Thyroid gland (tissue), 4 donors: ENCODE measurements at regions not wholly inside any gene's neighbourhood (a gene's known extent, or its start where the extent isn't known, plus 50 kb on each side); places are given as distances from the start of the nearest gene placed in this dataset. TPM values are rescaled to one million over a fixed set of nuclear protein-coding genes. Genes with fewer than 3 reads are reported as not detected.
"Not testable (repeated sequence)": the region's sequence is repeated elsewhere in the genome, so short reads cannot be mapped to it uniquely, and the experiment has no call there.

Experiments used
- DNase-seq, 2 donors: peaks; one replicate each; pipeline ENCODE4 v3.0.0-alpha.2; 2019
- H3K27ac ChIP-seq, 3 donors: fragments of 200-600 bp; sonication (generic); 1 replicate in 2 of 3; 2 replicates in 1 of 3; pipeline ENCODE4 v1.5.1; 2016 to 2019; ENCODE audit warnings: mild to moderate bottlenecking in 1 of 3, moderate library complexity in 1 of 3
- H3K27me3 ChIP-seq: fragments of 200-600 bp; sonication (generic); one replicate; pipeline ENCODE4 v1.5.1; 2019
- H3K36me3 ChIP-seq, 2 donors: fragments of 200-600 bp; sonication (generic); one replicate each; pipeline ENCODE4 v1.5.1; 2016 to 2019
- H3K4me1 ChIP-seq, 2 donors: fragments of 200-600 bp; sonication (generic); one replicate each; pipeline ENCODE4 v1.5.1; 2017 to 2019
- H3K4me3 ChIP-seq, 3 donors: fragments of 200-600 bp; sonication (generic); replicated peaks in 1 of 3; 1 replicate in 2 of 3; 2 replicates in 1 of 3; pipeline ENCODE4 v1.5.1; 2016; ENCODE audit warnings: mild to moderate bottlenecking in 1 of 3
- H3K9me3 ChIP-seq: fragments of 200-600 bp; sonication (generic); one replicate; pipeline ENCODE4 v1.5.1; 2017
- POLR2A ChIP-seq, 2 donors: fragments of 450-650 bp; IDR thresholded peaks; one replicate each; pipeline ENCODE4 v1.6.1; 2017; ENCODE audit warnings: antibody characterized with exemption in 2 of 2, mild to moderate bottlenecking in 2 of 2, moderate library complexity in 1 of 2
- WGBS, 2 donors: methylation state at CpG; one replicate each; pipeline ENCODE4 v1.1.5; 2017; 5-methylcytosine and 5-hydroxymethylcytosine counted together
- intact Hi-C: fragments of 100-400 bp; cut with DNase I; formaldehyde crosslinking; loops from one replicate; pipeline ENCODE4 v1.15.1; 2023
- small RNA-seq: library from RNA; depleted of rRNA; stranded (forward); fragments of <200 nt; gene quantifications from one replicate; pipeline ENCODE3, GENCODE V24; 2016
- TF ChIP-seq, protein P1 (sequence below), 6 experiments: fragments of 200-600 bp in 3 of 6; fragments of 450-650 bp in 3 of 6; sonication (generic) in 3 of 6; IDR thresholded peaks; one replicate each; pipeline ENCODE4 v1.5.1; 2016 to 2019; ENCODE audit warnings: antibody characterized with exemption in 6 of 6, mild to moderate bottlenecking in 2 of 6, inconsistent platforms in 1 of 6, moderate library complexity in 1 of 6

DNA sequence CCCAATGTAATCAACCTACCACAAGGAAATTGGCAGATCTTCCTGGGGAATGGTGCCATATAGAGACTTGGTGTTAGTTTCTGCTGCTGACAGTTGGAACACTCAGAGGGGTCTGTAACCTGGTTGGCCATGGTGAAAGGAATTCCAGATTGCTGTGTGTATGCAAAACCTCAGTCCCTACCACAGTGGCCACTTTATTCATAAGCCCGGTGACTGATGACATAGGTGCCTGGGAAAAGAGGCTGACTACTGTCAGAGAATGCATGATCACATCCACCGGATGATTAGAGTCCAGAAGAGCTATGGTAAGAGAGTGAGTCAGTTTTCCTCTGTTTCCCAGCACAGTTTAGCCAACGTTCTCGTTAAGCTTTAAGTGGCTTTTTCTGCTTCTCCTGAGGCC lies 156.8 kb upstream of the NPAP1 start:
- H3K4me1 ChIP-seq, H3K9me3 ChIP-seq, H3K4me3 ChIP-seq, H3K27me3 ChIP-seq, DNase-seq, H3K27ac ChIP-seq, H3K36me3 ChIP-seq, intact Hi-C loops: not testable (repeated sequence)
- 84 to 93% methylated on average over 3 to 4 of the region's 4 CpGs for WGBS, 2 donors

DNA sequence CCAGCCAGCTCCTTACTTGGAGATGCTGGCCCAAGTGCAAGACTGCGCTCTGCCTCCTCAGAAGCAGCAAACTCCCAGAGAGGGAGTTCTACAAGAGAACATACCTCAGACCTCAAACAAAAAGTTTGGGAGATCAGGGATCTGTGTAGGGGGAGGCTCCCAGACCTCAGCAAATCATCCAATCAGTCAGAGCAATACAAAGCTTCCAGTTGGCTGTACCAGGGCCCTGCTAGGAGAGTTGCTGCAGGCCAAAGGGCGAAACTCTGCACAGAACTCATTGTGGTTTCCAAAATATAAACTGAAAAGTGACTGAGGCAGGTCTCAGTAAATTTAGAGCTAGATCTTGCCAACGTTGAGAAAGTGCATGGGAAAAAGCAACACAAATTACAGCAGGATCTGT lies 144.3 kb upstream of the NPAP1 start:
- H3K9me3 ChIP-seq, H3K27ac ChIP-seq, H3K27me3 ChIP-seq, DNase-seq, H3K4me3 ChIP-seq, intact Hi-C loops, H3K4me1 ChIP-seq, H3K36me3 ChIP-seq: not testable (repeated sequence)
- 51 to 58% methylated on average over 3 of the region's 3 CpGs for WGBS, 2 donors

DNA sequence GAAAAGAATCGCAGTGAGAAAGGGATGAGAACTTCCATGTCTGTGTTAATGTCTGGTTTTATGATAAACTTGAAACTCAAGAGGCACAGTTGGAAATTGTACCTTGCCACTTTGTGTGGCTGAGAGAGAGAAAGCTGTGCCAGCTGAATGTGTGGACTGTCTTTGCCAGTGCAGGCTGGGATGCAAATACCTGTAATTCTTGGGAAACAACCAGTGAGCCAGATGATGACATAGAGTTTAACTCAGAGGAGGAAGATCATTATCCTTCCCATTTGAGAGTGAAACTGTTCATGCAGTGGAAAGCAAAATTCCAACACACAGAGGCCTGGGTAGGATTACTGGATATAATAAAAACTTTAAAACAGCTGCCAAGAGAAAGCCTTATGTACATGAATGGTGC lies 141.5 kb upstream of the NPAP1 start:
- H3K4me3 ChIP-seq, H3K4me1 ChIP-seq, intact Hi-C loops, DNase-seq, H3K9me3 ChIP-seq, H3K27me3 ChIP-seq, H3K36me3 ChIP-seq, H3K27ac ChIP-seq: not testable (repeated sequence)
- WGBS, 2 donors = 84 to 90% methylated on average over 1 of the region's 1 CpG

DNA sequence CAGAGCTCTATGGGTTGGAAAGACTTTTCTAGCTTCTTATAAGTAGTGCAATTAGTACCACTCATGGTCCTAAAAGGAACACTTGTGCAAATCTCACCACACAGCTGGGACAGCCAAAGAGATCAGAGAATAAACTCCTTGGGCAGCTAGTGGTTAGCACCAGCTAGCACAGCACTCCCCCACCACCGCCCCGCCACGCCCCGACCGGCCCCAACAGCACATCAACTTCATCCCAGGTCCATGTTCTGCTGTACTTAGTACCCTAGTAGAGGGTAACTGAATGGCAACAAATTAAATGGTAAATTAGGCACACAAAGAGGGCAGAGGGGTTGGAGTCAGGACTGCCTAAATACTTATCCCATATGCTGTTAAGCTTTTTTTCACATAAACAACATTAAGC lies 118.3 kb upstream of the NPAP1 start:
- DNase-seq, H3K4me1 ChIP-seq, H3K27me3 ChIP-seq, H3K36me3 ChIP-seq, H3K9me3 ChIP-seq, H3K27ac ChIP-seq, H3K4me3 ChIP-seq, intact Hi-C loops: not testable (repeated sequence)
- WGBS, 2 donors = 86 to 87% methylated on average over 5 of the region's 5 CpGs

DNA sequence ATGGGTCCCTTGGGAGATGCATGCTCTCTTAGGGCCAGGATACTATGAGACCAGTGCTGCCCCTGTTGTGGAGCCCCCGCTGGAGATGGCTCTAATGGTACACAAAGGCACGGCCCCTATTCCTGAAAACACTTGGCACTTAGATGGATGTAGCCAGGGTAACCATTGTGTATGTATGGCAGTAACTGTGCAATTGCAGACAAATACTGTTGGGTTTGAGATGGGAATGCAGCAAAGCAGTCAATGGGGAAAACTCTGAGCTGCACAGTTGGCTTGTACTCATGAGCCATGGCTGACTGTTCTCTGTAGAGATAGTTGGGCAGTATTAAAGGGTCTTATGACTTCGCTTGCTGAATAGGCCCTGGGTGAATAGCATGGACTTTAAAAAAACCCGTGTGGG lies 67.9 kb upstream of the NPAP1 start:
- no peak for TF ChIP-seq POLR2A (IDR thresholded peaks at IDR 0.05)
- TF ChIP-seq, protein P1, sequence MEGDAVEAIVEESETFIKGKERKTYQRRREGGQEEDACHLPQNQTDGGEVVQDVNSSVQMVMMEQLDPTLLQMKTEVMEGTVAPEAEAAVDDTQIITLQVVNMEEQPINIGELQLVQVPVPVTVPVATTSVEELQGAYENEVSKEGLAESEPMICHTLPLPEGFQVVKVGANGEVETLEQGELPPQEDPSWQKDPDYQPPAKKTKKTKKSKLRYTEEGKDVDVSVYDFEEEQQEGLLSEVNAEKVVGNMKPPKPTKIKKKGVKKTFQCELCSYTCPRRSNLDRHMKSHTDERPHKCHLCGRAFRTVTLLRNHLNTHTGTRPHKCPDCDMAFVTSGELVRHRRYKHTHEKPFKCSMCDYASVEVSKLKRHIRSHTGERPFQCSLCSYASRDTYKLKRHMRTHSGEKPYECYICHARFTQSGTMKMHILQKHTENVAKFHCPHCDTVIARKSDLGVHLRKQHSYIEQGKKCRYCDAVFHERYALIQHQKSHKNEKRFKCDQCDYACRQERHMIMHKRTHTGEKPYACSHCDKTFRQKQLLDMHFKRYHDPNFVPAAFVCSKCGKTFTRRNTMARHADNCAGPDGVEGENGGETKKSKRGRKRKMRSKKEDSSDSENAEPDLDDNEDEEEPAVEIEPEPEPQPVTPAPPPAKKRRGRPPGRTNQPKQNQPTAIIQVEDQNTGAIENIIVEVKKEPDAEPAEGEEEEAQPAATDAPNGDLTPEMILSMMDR (IDR thresholded peaks at IDR 0.05) = no peak
- 63 to 73% methylated on average over 3 to 4 of the region's 4 CpGs for WGBS, 2 donors
- Histone ChIP-seq H3K4me1 (no peaks in the 10 kb centered on the region), H3K9me3 (no peaks in the 10 kb centered on the region), H3K36me3 (no peaks in the 10 kb centered on the region), H3K27me3 (no peaks in the 10 kb centered on the region), H3K4me3 (no peak overlapping the region), H3K27ac (no peak overlapping the region)
- intact Hi-C loops = no loop called here
- DNase-seq = no peak

DNA sequence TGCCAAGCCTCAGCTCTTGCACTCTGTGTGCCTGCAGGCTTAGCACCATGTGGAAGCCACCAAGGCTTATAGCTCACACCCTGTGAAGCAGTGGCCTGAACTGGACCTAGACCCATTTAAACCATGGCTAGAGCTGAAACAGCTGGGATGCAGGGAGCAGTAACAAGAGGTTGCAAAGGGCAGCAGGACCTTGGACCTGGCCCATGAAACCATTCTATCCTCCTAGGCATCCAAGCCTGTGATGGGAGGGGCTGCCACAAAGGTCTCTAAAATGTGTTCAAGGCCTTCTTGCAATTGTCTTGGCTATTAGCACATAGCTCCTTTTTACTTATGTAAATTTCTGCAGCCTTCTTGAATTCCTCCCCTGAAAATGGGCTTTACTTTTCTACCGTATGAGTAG lies 57.9 kb upstream of the NPAP1 start:
- Histone ChIP-seq H3K4me3 (no peak overlapping the region), H3K36me3 (no peaks in the 10 kb centered on the region), H3K27ac (no peak overlapping the region), H3K4me1 (no peaks in the 10 kb centered on the region), H3K27me3 (no peaks in the 10 kb centered on the region), H3K9me3 (no peaks in the 10 kb centered on the region)
- intact Hi-C loops = no loop called here
- no peak for DNase-seq
- 0 to 55% methylated on average over 1 of the region's 1 CpG for WGBS, 2 donors
- TF ChIP-seq POLR2A (IDR thresholded peaks at IDR 0.05) = no peak
- TF ChIP-seq, protein P1 (IDR thresholded peaks at IDR 0.05) = no peak

DNA sequence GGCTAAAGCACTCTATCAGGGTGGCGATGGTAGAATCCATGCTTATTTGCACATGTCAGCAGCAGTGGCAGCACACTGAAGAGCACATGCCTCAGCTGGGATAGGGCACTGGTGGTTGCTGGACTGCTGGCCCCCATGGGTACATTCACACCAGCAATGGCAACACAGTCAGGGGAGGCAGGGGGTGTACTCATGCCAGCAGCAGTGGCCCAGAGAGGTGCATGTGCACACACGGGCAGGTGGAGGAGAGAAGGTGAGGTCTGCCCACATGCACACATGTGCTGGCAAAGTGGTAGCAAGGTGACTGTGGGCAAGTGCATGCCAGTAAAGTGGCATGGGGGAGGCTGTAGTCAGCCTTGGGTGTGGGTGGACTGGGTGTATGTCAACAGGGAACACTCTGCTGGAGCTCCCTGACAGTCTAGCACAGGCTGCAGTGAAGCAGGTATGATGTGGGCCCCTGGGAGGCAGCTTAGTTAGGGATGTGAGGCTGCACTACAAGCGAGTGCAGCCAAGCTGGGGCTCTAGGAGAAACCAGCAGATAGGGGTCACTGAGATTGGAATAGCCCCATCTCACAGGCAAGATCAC lies 53.9 kb upstream of the NPAP1 start:
- Histone ChIP-seq H3K4me3 (no peak overlapping the region), H3K27me3 (no peaks in the 10 kb centered on the region), H3K9me3 (no peaks in the 10 kb centered on the region), H3K27ac (no peak overlapping the region), H3K4me1 (no peaks in the 10 kb centered on the region), H3K36me3 (no peaks in the 10 kb centered on the region)
- TF ChIP-seq, protein P1 (IDR thresholded peaks at IDR 0.05) = no peak
- TF ChIP-seq POLR2A (IDR thresholded peaks at IDR 0.05) = no peak
- WGBS, 2 donors = 70 to 75% methylated on average over 2 to 3 of the region's 3 CpGs
- no peak for DNase-seq
- intact Hi-C loops = no loop called here

Small RNA genes lying in the stretch of these regions (small RNA-seq; reads per million reads assigned to genes)
- not detected for gene RNU6-741P
